Panc1 (cell line): ENCODE measurements at regions not wholly inside any gene's neighbourhood (a gene's known extent, or its start where the extent isn't known, plus 50 kb on each side); places are given as distances from the start of the nearest gene placed in this dataset.

ENCODE experiments used
- ATAC-seq: fragments of 200-7000 bp; cut with Tn5 transposase; 2 replicates; pipeline ENCODE4 v1.9.1; 2020; ENCODE audit warnings: mild to moderate bottlenecking, moderate library complexity
- BruUV-seq: library from RNA; stranded (reverse); fragments of 400-500 nt; replicated peaks from 2 replicates; lab custom pipeline; 2021; lab: Mats Ljungman, UMichigan
- CTCF ChIA-PET: fragments of 300-600 bp; sonication (Branson Sonifier 250); formaldehyde crosslinking; loops from one replicate; lab custom pipeline; 2022; ENCODE audit warnings: antibody characterized with exemption; lab: Charles Lee
- POLR2A ChIA-PET: fragments of 300-600 bp; sonication (Branson Sonifier 250); formaldehyde crosslinking; loops from one replicate; lab custom pipeline; 2022; ENCODE audit warnings: antibody characterized with exemption; lab: Charles Lee
- DNase-seq: peaks from one replicate; pipeline ENCODE4 v3.0.0-alpha.2; 2010; ENCODE audit warnings: low read depth, low spot score
- H3K27ac ChIP-seq: 2 replicates; pipeline ENCODE4 v1.5.1; 2011; ENCODE audit warnings: mild to moderate bottlenecking, low read length, inconsistent platforms
- H3K27me3 ChIP-seq: fragments of 200-500 bp; sonication (Bioruptor generic); 2 replicates; pipeline ENCODE4 v1.6.0; 2014; ENCODE audit warnings: low read length, inconsistent platforms; ENCODE audit not compliant: control insufficient read depth, insufficient read depth
- H3K36me3 ChIP-seq: fragments of 200-500 bp; sonication (Bioruptor generic); 2 replicates; pipeline ENCODE4 v1.5.1; 2014; ENCODE audit warnings: inconsistent platforms, mild to moderate bottlenecking, low read length, moderate library complexity; ENCODE audit not compliant: control insufficient read depth, insufficient read depth
- H3K4me1 ChIP-seq: 2 replicates; pipeline ENCODE4 v1.5.1; 2011; ENCODE audit warnings: inconsistent platforms, mild to moderate bottlenecking, low read length, moderate library complexity; ENCODE audit not compliant: control insufficient read depth, insufficient read depth
- H3K4me3 ChIP-seq, 2 experiments: 2 replicates each; pipeline ENCODE4 v1.5.1; 2011 to 2012; ENCODE audit warnings: low read depth in 2 of 2, low read length in 2 of 2, mild to moderate bottlenecking in 2 of 2, inconsistent platforms in 1 of 2, moderate library complexity in 1 of 2
- H3K9me3 ChIP-seq: fragments of 200-500 bp; sonication (Bioruptor generic); 2 replicates; pipeline ENCODE4 v1.5.1; 2014; ENCODE audit warnings: low read depth, mild to moderate bottlenecking, inconsistent platforms, low read length, moderate library complexity; ENCODE audit not compliant: control insufficient read depth, insufficient read depth
- POLR2AphosphoS5 ChIP-seq: IDR thresholded peaks from 2 replicates; pipeline ENCODE4 v1.6.1; 2012; ENCODE audit warnings: mild to moderate bottlenecking, low read depth, low read length, moderate library complexity
- REST ChIP-seq, 2 experiments: IDR thresholded peaks; 2 replicates each; pipeline ENCODE4 v1.6.1; 2011 to 2012; ENCODE audit warnings: low read depth in 2 of 2, control low read depth in 1 of 2, low read length in 1 of 2, mild to moderate bottlenecking in 1 of 2, moderate library complexity in 1 of 2; ENCODE audit not compliant: insufficient read depth in 1 of 2
- SIN3A ChIP-seq: IDR thresholded peaks from 2 replicates; pipeline ENCODE4 v1.6.1; 2012; ENCODE audit warnings: low read depth, mild to moderate bottlenecking, low read length, moderate library complexity, borderline replicate concordance; ENCODE audit not compliant: insufficient read depth
- TCF7L2 ChIP-seq: IDR thresholded peaks from 2 replicates; pipeline ENCODE4 v1.6.1; 2011; ENCODE audit warnings: mild to moderate bottlenecking, low read depth, low read length, inconsistent platforms
- in situ Hi-C: cut with HindIII; loops from 2 replicates; pipeline ENCODE4 v1.10.0; 2016; ENCODE audit warnings: low sequenced_read_pairs, low pct_unique_long_range_greater_than_20kb
- intact Hi-C: fragments of 100-400 bp; cut with micrococcal nuclease; formaldehyde crosslinking; loops from one replicate; pipeline ENCODE4 v1.10.0; 2022; ENCODE audit not compliant: unreplicated experiment
- TF ChIP-seq, protein P1 (sequence below): fragments of 450-650 bp; IDR thresholded peaks from 2 replicates; pipeline ENCODE4 v1.5.1; 2017; ENCODE audit warnings: mild to moderate bottlenecking

DNA sequence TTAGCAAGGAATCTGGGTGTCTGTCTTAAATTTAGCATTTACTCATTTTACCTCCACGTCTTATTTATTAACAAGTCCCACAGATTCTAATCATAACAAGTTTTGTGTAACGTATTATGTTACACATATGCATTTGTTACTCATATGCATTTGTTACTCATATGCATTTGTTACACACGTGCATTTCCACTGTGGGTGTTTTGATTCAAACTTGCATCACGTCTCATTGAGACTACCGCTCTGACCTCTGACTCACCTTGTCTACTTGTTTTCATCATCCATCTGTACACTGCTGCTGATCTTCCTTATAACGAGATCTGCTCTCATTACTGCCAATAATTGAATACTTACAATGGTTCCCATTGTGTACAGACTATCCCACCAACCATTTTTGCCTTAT, 1141.4 kb downstream of the TBL1XR1 start:
- in situ Hi-C loops (no loop called here), intact Hi-C loops (no loop called here)
- no peak overlapping the region for H3K4me3 ChIP-seq
- no peaks in the 10 kb centered on the region for H3K36me3 ChIP-seq
- ChIA-PET CTCF (no interaction called here), POLR2A (no interaction called here)
- H3K27ac ChIP-seq, result no peak overlapping the region
- no peaks in the 10 kb centered on the region for H3K4me1 ChIP-seq
- no peak for TF ChIP-seq SIN3A
- TF ChIP-seq, protein P1, sequence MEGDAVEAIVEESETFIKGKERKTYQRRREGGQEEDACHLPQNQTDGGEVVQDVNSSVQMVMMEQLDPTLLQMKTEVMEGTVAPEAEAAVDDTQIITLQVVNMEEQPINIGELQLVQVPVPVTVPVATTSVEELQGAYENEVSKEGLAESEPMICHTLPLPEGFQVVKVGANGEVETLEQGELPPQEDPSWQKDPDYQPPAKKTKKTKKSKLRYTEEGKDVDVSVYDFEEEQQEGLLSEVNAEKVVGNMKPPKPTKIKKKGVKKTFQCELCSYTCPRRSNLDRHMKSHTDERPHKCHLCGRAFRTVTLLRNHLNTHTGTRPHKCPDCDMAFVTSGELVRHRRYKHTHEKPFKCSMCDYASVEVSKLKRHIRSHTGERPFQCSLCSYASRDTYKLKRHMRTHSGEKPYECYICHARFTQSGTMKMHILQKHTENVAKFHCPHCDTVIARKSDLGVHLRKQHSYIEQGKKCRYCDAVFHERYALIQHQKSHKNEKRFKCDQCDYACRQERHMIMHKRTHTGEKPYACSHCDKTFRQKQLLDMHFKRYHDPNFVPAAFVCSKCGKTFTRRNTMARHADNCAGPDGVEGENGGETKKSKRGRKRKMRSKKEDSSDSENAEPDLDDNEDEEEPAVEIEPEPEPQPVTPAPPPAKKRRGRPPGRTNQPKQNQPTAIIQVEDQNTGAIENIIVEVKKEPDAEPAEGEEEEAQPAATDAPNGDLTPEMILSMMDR, result no peak
- no peaks in the 10 kb centered on the region for H3K9me3 ChIP-seq
- DNase-seq (no peak), ATAC-seq (no peak)
- BruUV-seq, result no TSS peak
- H3K27me3 ChIP-seq, result no peaks in the 10 kb centered on the region

GRCh38 chr3:176051766-176052165, 1145.5 kb downstream of the TBL1XR1 start:
- intact Hi-C loops (no loop called here), in situ Hi-C loops (no loop called here)
- DNase-seq (no peak), ATAC-seq (no peak)
- Histone ChIP-seq H3K27ac (no peak overlapping the region), H3K4me1 (no peaks in the 10 kb centered on the region), H3K4me3 (no peak overlapping the region), H3K36me3 (no peaks in the 10 kb centered on the region), H3K9me3 (no peaks in the 10 kb centered on the region), H3K27me3 (no peaks in the 10 kb centered on the region)
- ChIA-PET CTCF (no interaction called here), POLR2A (no interaction called here)
- TF ChIP-seq SIN3A, result no peak
- TF ChIP-seq POLR2AphosphoS5, result no peak
- TF ChIP-seq, protein P1, result no peak
- TF ChIP-seq REST (IDR thresholded peaks at IDR 0.05; ENCODE audit: insufficient read depth in 1 of 2, low read depth in 2 of 2, low read length in 1 of 2), result no peak
- no peak for TF ChIP-seq TCF7L2
- no TSS peak for BruUV-seq
